ENCODE measurements at regions not wholly inside any gene's neighbourhood (a gene's known extent, or its start where the extent isn't known, plus 50 kb on each side); places are given as distances from the start of the nearest gene placed in this dataset.
"Not testable (repeated sequence)": the region's sequence is repeated elsewhere in the genome, so short reads cannot be mapped to it uniquely, and the experiment has no call there.

DNA sequence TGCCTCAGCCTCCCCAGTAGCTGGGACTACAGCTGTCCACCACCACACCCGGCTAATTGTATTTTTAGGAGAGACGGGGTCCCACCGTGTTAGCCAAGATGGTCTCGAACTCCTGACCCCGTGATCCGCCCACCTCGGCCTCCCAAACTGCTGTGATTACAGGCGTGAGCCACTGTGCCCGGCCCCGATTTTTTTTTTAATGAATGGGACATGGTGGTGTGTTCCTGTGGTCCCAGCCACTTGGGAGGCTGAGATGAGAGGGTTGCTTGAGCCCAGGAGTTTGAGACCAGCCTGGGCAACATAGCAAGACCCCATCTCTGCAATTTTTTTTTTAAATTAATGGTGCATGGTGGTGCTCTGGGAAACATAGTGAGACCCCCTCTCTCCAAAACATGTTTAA is 143.6 kb upstream of the TPTE start:
- H3K9me3 Mint-ChIP-seq = peaks cover 27% of the 10 kb centered on the region
- H3K27ac Mint-ChIP-seq (ENCODE audit: low read depth); H3K36me3 Mint-ChIP-seq (ENCODE audit: insufficient read depth); H3K4me1 Mint-ChIP-seq; H3K27me3 Mint-ChIP-seq; DNase-seq (ENCODE audit: low spot score in 2 of 2); H3K4me3 Mint-ChIP-seq; ATAC-seq (replicated peaks; ENCODE audit: extremely low read depth, poor library complexity, severe bottlenecking): not testable (repeated sequence)

DNA sequence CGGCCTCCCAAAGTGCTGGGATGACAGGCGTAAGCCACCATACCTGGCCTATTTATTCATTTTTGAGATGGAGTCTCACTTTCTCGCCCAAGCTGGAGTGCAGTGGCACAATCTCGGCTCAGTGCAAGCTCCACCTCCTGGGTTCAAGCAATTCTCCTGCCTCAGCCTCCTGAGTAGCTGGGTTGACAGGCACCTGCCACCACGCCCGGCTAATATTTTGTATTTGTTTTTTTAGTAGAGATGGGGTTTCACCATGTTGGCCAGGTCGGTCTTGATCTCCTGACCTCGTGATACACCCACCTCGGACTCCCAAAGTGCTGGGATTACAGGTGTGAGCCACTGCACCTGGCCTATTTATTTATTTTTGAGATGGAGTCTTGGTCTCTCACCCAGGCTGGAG is 141.6 kb upstream of the TPTE start:
- not testable (repeated sequence) for H3K36me3 Mint-ChIP-seq (ENCODE audit: insufficient read depth); DNase-seq (ENCODE audit: low spot score in 2 of 2); H3K4me3 Mint-ChIP-seq; H3K4me1 Mint-ChIP-seq; ATAC-seq (replicated peaks; ENCODE audit: extremely low read depth, poor library complexity, severe bottlenecking); H3K27ac Mint-ChIP-seq (ENCODE audit: low read depth); H3K27me3 Mint-ChIP-seq
- peaks cover 27% of the 10 kb centered on the region for H3K9me3 Mint-ChIP-seq

DNA sequence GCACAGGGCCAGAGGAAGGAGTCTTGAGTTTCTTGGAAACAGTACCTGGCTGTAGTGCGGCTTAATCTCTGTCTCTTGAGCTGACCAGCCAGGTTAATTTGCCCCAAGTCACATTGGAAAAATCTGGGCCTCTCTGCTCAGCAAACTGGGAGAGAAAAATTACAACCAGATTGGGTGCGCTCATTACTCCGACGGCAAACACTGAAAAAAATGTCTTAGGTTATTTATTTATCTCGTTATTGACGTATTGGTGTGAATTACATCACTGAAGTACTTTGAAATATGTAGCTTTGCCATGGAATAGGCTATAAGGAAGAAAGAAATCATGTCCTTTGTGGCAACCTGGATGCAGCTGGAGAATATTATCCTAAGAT is 139.7 kb upstream of the TPTE start:
- H3K36me3 Mint-ChIP-seq (ENCODE audit: insufficient read depth); ATAC-seq (replicated peaks; ENCODE audit: extremely low read depth, poor library complexity, severe bottlenecking); H3K4me3 Mint-ChIP-seq; H3K27me3 Mint-ChIP-seq; DNase-seq (ENCODE audit: low spot score in 2 of 2); H3K4me1 Mint-ChIP-seq; H3K27ac Mint-ChIP-seq (ENCODE audit: low read depth): not testable (repeated sequence)
- H3K9me3 Mint-ChIP-seq = peaks cover 14% of the 10 kb centered on the region

DNA sequence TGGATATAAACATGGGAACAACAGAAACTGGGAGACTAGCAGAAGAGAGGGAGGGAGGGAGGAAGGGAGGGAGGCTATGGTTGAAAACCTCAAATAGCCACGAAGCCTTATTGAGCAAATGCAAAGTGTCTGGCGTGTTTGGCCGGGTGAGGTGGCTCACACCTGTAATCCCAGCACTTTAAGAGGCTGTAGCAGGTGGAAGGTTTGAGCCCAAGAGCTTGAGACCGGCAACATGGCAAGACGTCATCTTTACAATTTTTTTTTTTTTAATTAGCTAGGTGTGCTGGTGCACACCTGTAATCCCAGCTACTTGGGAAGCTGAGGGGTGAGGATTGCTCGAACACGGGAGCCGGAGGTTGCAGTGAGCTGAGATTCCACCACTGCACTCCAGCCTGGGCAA is 139.2 kb upstream of the TPTE start:
- H3K4me3 Mint-ChIP-seq; H3K4me1 Mint-ChIP-seq; H3K27ac Mint-ChIP-seq (ENCODE audit: low read depth); ATAC-seq (replicated peaks; ENCODE audit: extremely low read depth, poor library complexity, severe bottlenecking); DNase-seq (ENCODE audit: low spot score in 2 of 2); H3K27me3 Mint-ChIP-seq; H3K36me3 Mint-ChIP-seq (ENCODE audit: insufficient read depth): not testable (repeated sequence)
- peaks cover 14% of the 10 kb centered on the region for H3K9me3 Mint-ChIP-seq

DNA sequence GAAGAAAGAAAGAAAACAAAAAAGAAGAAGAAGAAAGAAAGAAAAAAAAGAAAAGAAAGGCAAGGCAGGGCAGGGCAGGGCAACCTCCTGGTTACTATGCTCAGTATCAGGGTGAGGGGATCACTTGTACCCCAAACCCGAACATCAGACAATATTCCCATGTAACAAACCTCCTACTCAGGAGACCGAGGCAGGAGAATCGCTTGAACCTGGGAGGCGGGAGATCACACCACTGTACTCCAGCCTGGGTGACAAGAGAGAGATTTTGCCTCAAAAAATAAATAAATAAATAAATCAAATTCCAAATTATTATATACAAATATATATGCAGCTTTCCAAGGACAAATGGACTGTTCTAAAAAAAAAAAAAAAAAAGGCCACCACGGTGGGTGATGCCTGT is 138.8 kb upstream of the TPTE start:
- ATAC-seq (replicated peaks; ENCODE audit: extremely low read depth, poor library complexity, severe bottlenecking); H3K27me3 Mint-ChIP-seq; H3K36me3 Mint-ChIP-seq (ENCODE audit: insufficient read depth); H3K27ac Mint-ChIP-seq (ENCODE audit: low read depth); DNase-seq (ENCODE audit: low spot score in 2 of 2); H3K4me1 Mint-ChIP-seq; H3K4me3 Mint-ChIP-seq: not testable (repeated sequence)
- H3K9me3 Mint-ChIP-seq = peaks cover 14% of the 10 kb centered on the region

DNA sequence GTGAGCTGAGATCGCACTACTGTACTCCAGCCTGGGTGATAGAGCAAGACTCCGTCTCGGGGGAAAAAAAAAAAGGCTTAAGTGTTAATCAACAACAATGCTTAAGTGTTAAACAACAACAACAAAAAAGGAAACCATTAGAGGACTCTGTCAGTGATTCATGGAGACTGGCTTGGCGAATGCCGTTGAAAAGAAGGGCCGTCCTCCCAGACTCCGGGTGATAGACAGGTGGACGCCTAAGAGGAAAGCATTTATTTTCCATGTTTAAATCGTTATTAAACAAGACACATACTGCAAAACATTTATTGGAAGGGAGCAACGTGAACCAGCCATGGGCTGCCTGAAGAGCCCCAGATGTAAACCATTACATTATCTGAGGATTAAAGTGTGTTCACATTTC is 137.8 kb upstream of the TPTE start:
- not testable (repeated sequence) for DNase-seq (ENCODE audit: low spot score in 2 of 2); ATAC-seq (replicated peaks; ENCODE audit: extremely low read depth, poor library complexity, severe bottlenecking); H3K27me3 Mint-ChIP-seq; H3K4me3 Mint-ChIP-seq; H3K36me3 Mint-ChIP-seq (ENCODE audit: insufficient read depth); H3K27ac Mint-ChIP-seq (ENCODE audit: low read depth); H3K4me1 Mint-ChIP-seq; H3K9me3 Mint-ChIP-seq

DNA sequence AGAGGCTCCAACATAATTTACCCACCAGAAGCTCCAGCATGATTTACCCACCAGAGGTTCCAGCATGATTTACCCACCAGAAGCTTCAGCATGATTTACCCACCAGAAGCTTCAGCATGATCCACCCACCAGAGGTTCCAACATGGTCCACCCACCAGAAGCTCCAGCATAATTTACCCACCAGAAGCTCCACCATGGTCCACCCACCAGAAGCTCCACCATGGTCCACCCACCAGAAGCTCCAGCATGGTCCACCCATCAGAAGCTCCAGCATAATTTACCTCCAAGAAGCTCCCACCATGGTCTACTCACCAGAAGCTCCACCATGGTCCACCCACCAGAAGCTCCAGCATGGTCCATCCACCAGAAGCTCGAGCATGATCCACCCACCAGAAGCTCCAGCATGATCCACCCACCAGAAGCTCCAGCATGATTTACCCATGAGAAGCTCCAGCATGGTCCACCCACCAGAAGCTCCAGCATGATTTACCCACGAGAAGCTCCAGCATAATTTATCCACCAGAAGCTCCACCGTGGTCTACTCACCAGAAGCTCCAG is 137.0 kb upstream of the TPTE start:
- H3K9me3 Mint-ChIP-seq; H3K27ac Mint-ChIP-seq (ENCODE audit: low read depth); H3K4me3 Mint-ChIP-seq; ATAC-seq (replicated peaks; ENCODE audit: extremely low read depth, poor library complexity, severe bottlenecking); DNase-seq (ENCODE audit: low spot score in 2 of 2); H3K36me3 Mint-ChIP-seq (ENCODE audit: insufficient read depth); H3K4me1 Mint-ChIP-seq; H3K27me3 Mint-ChIP-seq: not testable (repeated sequence)

DNA sequence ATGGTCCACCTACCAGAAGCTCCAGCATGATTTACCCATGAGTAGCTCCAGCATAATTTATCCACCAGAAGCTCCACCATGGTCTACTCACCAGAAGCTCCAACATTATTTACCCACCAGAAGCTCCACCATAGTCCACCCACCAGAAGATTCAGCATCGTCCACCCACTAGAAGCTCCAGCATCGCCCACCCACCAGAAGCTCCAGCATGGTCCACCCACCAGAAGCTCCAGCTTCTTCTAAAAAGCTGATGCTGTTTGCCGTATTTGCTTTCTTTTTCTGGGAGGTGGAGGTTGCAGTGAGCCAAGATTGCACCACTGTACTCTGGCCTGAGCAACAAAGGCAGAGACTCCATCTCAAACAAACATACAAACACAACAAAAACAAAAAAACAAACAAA is 136.2 kb upstream of the TPTE start:
- not testable (repeated sequence) for H3K4me1 Mint-ChIP-seq; H3K27me3 Mint-ChIP-seq; H3K36me3 Mint-ChIP-seq (ENCODE audit: insufficient read depth); H3K4me3 Mint-ChIP-seq; H3K27ac Mint-ChIP-seq (ENCODE audit: low read depth); ATAC-seq (replicated peaks; ENCODE audit: extremely low read depth, poor library complexity, severe bottlenecking); H3K9me3 Mint-ChIP-seq; DNase-seq (ENCODE audit: low spot score in 2 of 2)

DNA sequence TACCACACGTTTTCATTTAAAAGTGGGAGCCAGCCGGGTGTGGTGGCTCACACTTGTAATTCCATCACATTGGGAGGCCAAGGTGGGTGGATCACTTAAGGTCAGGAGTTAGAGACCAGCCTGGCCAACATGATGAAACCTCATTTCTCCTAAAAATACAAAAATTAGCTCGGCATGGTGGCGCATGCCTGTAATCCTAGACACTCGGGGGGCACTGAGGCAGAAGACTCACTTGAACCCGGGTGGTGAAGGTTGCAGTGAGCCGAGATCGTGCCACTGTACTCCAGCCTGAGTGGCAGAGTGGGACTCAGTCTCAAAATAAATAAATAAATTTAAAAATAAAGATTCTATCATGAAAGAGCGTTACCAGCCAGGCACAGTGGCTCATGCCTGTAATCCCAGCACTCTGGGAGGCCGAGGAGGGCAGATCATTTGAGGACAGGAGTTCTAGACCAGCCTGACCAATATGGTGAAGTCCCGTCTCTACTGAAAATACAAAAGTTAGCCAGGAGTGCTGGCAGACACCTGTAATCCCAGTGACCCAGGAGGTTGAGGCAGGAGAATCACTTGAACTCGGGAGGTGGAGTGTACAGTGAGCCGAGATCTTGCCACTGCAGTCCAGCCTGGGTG is 135.4 kb upstream of the TPTE start:
- H3K27ac Mint-ChIP-seq (ENCODE audit: low read depth); ATAC-seq (replicated peaks; ENCODE audit: extremely low read depth, poor library complexity, severe bottlenecking); H3K9me3 Mint-ChIP-seq: not testable (repeated sequence)

DNA sequence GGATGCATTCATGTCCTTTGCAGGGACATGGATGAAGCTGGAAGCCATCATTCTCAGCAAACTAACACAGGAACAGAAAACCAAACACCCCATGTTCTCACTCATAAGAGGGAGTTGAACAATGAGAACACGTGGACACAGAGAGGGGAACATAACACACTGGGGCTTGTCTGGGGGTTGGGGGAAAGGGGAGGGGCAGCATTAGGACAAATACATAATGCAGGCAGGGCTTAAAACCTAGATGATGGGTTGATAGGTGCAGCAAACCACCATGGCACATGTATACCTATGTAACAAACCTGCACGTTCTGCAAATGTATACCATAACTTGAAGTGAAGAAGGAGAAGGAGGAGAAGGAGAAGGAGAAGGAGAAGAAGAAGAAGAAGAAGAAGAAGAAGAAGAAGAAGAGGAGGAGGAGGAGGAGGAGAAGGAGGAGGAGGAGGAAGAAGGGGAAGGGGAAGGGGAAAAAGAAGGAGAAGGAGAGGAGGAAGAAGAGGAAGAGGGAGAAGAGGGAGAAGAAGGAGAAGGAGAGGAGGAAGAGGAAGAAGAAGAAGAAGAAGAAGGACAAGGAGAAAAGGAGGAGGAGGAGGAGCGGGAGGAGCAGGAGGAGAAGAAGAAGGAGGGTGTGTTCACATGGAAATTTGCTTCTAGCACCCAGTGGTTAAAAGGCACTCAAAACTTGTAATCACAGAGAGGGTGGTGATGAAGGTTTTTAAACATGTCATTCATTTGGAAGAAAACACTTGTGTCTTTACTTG is 133.5 kb upstream of the TPTE start:
- H3K27me3 Mint-ChIP-seq; H3K4me1 Mint-ChIP-seq; H3K36me3 Mint-ChIP-seq (ENCODE audit: insufficient read depth); H3K4me3 Mint-ChIP-seq; DNase-seq (ENCODE audit: low spot score in 2 of 2); H3K27ac Mint-ChIP-seq (ENCODE audit: low read depth); ATAC-seq (replicated peaks; ENCODE audit: extremely low read depth, poor library complexity, severe bottlenecking); H3K9me3 Mint-ChIP-seq: not testable (repeated sequence)

More for the DNA sequence above, 135.4 kb upstream of the TPTE start:
- not testable (repeated sequence) for H3K4me3 Mint-ChIP-seq; H3K4me1 Mint-ChIP-seq; DNase-seq (ENCODE audit: low spot score in 2 of 2); H3K36me3 Mint-ChIP-seq (ENCODE audit: insufficient read depth); H3K27me3 Mint-ChIP-seq

DNA sequence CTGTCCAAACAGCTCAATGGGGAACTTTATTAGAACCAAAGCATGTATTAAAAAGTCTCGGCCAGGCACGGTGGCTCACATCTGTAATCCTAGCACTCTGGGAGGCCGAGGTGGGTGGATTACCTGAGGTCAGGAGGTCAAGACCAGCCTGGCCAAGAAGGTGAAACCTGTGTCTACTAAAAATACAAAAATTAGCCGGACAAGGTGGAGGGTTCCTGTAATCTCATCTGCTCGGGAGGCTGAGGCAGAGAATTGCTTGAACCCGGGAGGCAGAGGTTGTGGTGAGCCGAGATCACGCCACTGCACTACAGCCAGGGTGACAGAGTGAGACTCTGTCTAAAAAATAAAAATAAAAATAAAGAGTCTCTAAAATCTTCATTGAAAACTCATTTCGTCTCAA is 132.8 kb upstream of the TPTE start:
- not testable (repeated sequence) for H3K36me3 Mint-ChIP-seq (ENCODE audit: insufficient read depth); H3K27ac Mint-ChIP-seq (ENCODE audit: low read depth); H3K27me3 Mint-ChIP-seq; ATAC-seq (replicated peaks; ENCODE audit: extremely low read depth, poor library complexity, severe bottlenecking); H3K4me3 Mint-ChIP-seq; DNase-seq (ENCODE audit: low spot score in 2 of 2); H3K9me3 Mint-ChIP-seq; H3K4me1 Mint-ChIP-seq

DNA sequence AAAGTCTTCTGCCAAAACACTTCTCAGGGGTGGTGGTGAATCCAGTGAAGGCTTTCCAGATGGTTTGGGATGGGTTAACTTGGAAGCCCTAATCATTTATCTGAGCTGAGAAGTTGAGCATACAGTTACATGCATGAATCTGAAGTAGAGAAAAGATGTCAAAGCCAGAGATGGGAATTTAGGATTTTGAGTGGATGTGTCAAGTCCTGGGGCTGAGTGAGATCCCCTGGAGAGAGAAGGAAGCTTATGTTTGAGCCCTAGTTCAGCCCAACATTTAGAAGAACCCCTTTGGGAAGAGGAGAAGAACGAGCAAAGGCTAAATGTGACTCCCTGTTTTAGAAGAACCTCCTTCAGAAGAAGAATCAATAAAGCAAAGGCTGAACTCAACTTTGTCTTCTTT is 129.1 kb upstream of the TPTE start:
- not testable (repeated sequence) for H3K4me1 Mint-ChIP-seq; ATAC-seq (replicated peaks; ENCODE audit: extremely low read depth, poor library complexity, severe bottlenecking); H3K27me3 Mint-ChIP-seq; H3K36me3 Mint-ChIP-seq (ENCODE audit: insufficient read depth); H3K4me3 Mint-ChIP-seq; H3K27ac Mint-ChIP-seq (ENCODE audit: low read depth); DNase-seq (ENCODE audit: low spot score in 2 of 2); H3K9me3 Mint-ChIP-seq

DNA sequence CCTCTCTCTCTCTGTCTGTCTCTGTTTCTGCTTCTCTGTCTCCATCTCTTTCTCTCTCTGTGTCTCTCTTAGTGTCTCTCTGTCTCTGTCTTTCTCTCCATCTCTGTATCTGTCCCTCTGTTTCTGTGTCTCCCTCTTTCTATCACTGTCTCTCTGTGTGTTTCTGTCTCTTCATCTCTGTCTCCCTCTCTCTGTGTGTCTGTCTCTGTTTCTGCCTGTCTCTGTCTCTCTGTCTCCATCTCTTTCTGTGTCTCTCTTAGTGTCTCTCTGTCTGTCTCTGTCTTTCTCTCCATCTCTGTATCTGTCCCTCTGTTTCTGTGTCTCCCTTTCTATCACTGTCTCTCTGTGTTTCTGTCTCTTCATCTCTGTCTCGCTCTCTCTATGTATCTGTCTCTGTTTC is 125.4 kb upstream of the TPTE start:
- H3K27ac Mint-ChIP-seq (ENCODE audit: low read depth); H3K4me3 Mint-ChIP-seq; H3K27me3 Mint-ChIP-seq; H3K36me3 Mint-ChIP-seq (ENCODE audit: insufficient read depth); H3K9me3 Mint-ChIP-seq; DNase-seq (ENCODE audit: low spot score in 2 of 2); ATAC-seq (replicated peaks; ENCODE audit: extremely low read depth, poor library complexity, severe bottlenecking); H3K4me1 Mint-ChIP-seq: not testable (repeated sequence)

All from central memory CD8-positive, alpha-beta T cell (primary cell).